A549 (cell line): ENCODE measurements at regions not wholly inside any gene's neighbourhood (a gene's known extent, or its start where the extent isn't known, plus 50 kb on each side); places are given as distances from the start of the nearest gene placed in this dataset.
"Not testable (repeated sequence)": the region's sequence is repeated elsewhere in the genome, so short reads cannot be mapped to it uniquely, and the experiment has no call there.

Experiments used
- ATAC-seq, 2 experiments: fragments of 200-7000 bp in 1 of 2; fragments of >200 bp in 1 of 2; cut with Nextera tagmentation in 1 of 2; cut with Tn5 transposase in 1 of 2; 3 replicates each; pipeline versions ENCODE4 v1.8.0 to v1.9.1; 2018 to 2020; ENCODE audit warnings: mild to moderate bottlenecking in 1 of 2, moderate library complexity in 1 of 2
- CTCF ChIA-PET: fragments of 300-600 bp; sonication (Branson Sonifier 250); formaldehyde crosslinking; extraction: SDS; loops from one replicate; lab custom pipeline; 2021; ENCODE audit warnings: antibody characterized with exemption, inconsistent platforms; lab: Yijun Ruan, JAX
- POLR2A ChIA-PET: fragments of 350-600 bp; formaldehyde crosslinking; extraction: SDS; loops from one replicate; lab custom pipeline; 2021; ENCODE audit warnings: antibody characterized with exemption, inconsistent platforms; lab: Yijun Ruan, JAX
- DNase-seq, 2 experiments: peaks; one replicate each; pipeline versions ENCODE4 v3.0.0 to v3.0.0-alpha.2; 2011 to 2016; ENCODE audit warnings: low read depth in 1 of 2, low spot score in 1 of 2
- FAIRE-seq: peaks from 2 replicates; lab custom pipeline; 2011; peaks lifted over from hg19 to GRCh38; lab: Jason Lieb, UNC
- H3K27ac ChIP-seq, 2 experiments: fragments of >200 bp; sonication (Bioruptor Twin); formaldehyde crosslinking; 3 replicates each; pipeline ENCODE4 v1.5.1; 2016 to 2017
- H3K4me1 ChIP-seq: fragments of >200 bp; sonication (Bioruptor Twin); formaldehyde crosslinking; 3 replicates; pipeline ENCODE4 v1.6.1; 2016
- H3K4me2 ChIP-seq: fragments of >200 bp; sonication (Bioruptor Twin); formaldehyde crosslinking; 3 replicates; pipeline ENCODE4 v1.6.1; 2016
- H3K4me3 ChIP-seq: fragments of >200 bp; sonication (Bioruptor Twin); formaldehyde crosslinking; 3 replicates; pipeline ENCODE4 v1.5.1; 2016
- H3K9me3 ChIP-seq: fragments of >200 bp; sonication (Bioruptor Twin); formaldehyde crosslinking; 3 replicates; pipeline ENCODE4 v1.6.1; 2016
- CBX8 ChIP-seq: fragments of 200-600 bp; sonication (generic); IDR thresholded peaks from 2 replicates; pipeline ENCODE4 v1.6.1; 2016
- CEBPB ChIP-seq, 2 experiments: fragments of >200 bp in 1 of 2; sonication (Bioruptor Twin) in 1 of 2; formaldehyde crosslinking in 1 of 2; IDR thresholded peaks; 2 replicates each; pipeline ENCODE4 v1.6.1; 2012 to 2016
- EHF ChIP-seq: fragments of 250-450 bp; sonication (Bioruptor Pico); IDR thresholded peaks from 2 replicates; pipeline ENCODE4 v1.5.0; 2020; ENCODE audit warnings: mild to moderate bottlenecking
- EHMT2 ChIP-seq: fragments of 200-600 bp; sonication (generic); IDR thresholded peaks from 2 replicates; pipeline ENCODE4 v1.6.1; 2016; ENCODE audit warnings: antibody characterized with exemption, low read depth, mild to moderate bottlenecking, moderate library complexity
- EP300 ChIP-seq, 2 experiments: fragments of >200 bp; sonication (Bioruptor Twin); formaldehyde crosslinking; IDR thresholded peaks; 2 replicates in 1 of 2; 3 replicates in 1 of 2; pipeline ENCODE4 v1.6.1; 2016 to 2017
- ESRRA ChIP-seq: fragments of 150-350 bp; IDR thresholded peaks from 2 replicates; pipeline ENCODE4 v1.6.1; 2014; ENCODE audit warnings: mild to moderate bottlenecking, low read length, borderline replicate concordance
- FOSL2 ChIP-seq, 2 experiments: fragments of 450-650 bp in 1 of 2; fragments of >200 bp in 1 of 2; sonication (Bioruptor Twin) in 1 of 2; formaldehyde crosslinking; IDR thresholded peaks; 2 replicates each; pipeline versions ENCODE4 v1.5.0 to v1.6.1; 2016 to 2020; ENCODE audit warnings: mild to moderate bottlenecking in 1 of 2, moderate library complexity in 1 of 2
- HOXA7 ChIP-seq: fragments of 250-450 bp; sonication (Bioruptor Pico); IDR thresholded peaks from 2 replicates; pipeline ENCODE4 v1.5.0; 2020; ENCODE audit warnings: mild to moderate bottlenecking, moderate library complexity
- HOXB5 ChIP-seq: fragments of 250-450 bp; sonication (Bioruptor Pico); IDR thresholded peaks from 2 replicates; pipeline ENCODE4 v1.5.0; 2020; ENCODE audit warnings: mild to moderate bottlenecking, moderate library complexity
- KDM1A ChIP-seq: fragments of 200-600 bp; sonication (generic); IDR thresholded peaks from 2 replicates; pipeline ENCODE4 v1.6.1; 2016; ENCODE audit warnings: low read depth, mild to moderate bottlenecking
- NFE2L2 ChIP-seq: fragments of 150-350 bp; conservative IDR thresholded peaks from 2 replicates; pipeline ENCODE4 v1.6.1; 2014; ENCODE audit warnings: low read length
- RFX5 ChIP-seq: fragments of 450-650 bp; IDR thresholded peaks from 2 replicates; pipeline ENCODE4 v1.7.1; 2014; ENCODE audit warnings: antibody characterized with exemption, mild to moderate bottlenecking, moderate library complexity
- TFCP2L1 ChIP-seq: fragments of 250-450 bp; sonication (Bioruptor Pico); IDR thresholded peaks from 2 replicates; pipeline ENCODE4 v1.5.0; 2021; ENCODE audit warnings: mild to moderate bottlenecking
- ZC3H11A ChIP-seq: fragments of 450-650 bp; IDR thresholded peaks from 2 replicates; pipeline ENCODE4 v1.6.1; 2014; ENCODE audit warnings: antibody characterized with exemption, mild to moderate bottlenecking
- WGBS: methylation state at CpG from one replicate; pipeline ENCODE4 v1.1.6; 2017; ENCODE audit errors: missing lambda C conversion rate; 5-methylcytosine and 5-hydroxymethylcytosine counted together
- TF ChIP-seq, protein P1 (sequence below): IDR thresholded peaks from 2 replicates; pipeline ENCODE4 v1.6.1; 2012; ENCODE audit warnings: low read depth, borderline replicate concordance
- TF ChIP-seq, protein P2 (sequence below): IDR thresholded peaks from 2 replicates; pipeline ENCODE4 v1.6.1; 2012

DNA sequence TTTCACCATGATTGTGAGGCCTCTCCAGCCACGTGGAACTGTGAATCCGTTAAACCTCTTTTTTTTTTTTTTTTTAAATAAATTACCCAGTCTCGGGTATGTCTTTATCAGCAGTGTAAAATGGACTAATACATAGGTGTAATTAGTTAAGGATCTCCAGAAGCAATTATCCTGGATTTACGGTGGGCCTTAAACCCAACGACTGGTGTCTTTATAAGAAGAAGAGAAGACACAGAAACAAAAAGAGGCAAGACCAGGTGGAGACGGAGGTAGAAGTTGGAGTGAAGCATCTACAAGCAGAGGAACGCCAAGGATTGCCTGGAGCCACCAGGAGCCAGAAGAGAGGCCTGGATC is 114.6 kb upstream of the MAP1LC3B2 start:
- no peak overlapping the region for H3K4me3 ChIP-seq
- ATAC-seq: no peak
- ChIA-PET CTCF (interaction anchor here (0.7 to 0.9 kb wide), 2 partner anchors 23 to 166 kb away, joined by 3 read pairs; no protein-coding TSS in a partner anchor), POLR2A (no interaction called here)
- TF ChIP-seq HOXB5 (CRISPR knock-in tag) (no peak), FOSL2 (IDR thresholded peaks at IDR 0.05) (no peak), FOSL2 (CRISPR knock-in tag; IDR thresholded peaks at IDR 0.05) (no peak), HOXA7 (CRISPR knock-in tag) (no peak), EP300 (IDR thresholded peaks at IDR 0.05) (no peak), EHF (CRISPR knock-in tag) (no peak), CEBPB (IDR thresholded peaks at IDR 0.05) (no peak), RFX5 (no peak), KDM1A (no peak), ESRRA (no peak), TFCP2L1 (CRISPR knock-in tag) (no peak), ZC3H11A (no peak)
- TF ChIP-seq, protein P1, sequence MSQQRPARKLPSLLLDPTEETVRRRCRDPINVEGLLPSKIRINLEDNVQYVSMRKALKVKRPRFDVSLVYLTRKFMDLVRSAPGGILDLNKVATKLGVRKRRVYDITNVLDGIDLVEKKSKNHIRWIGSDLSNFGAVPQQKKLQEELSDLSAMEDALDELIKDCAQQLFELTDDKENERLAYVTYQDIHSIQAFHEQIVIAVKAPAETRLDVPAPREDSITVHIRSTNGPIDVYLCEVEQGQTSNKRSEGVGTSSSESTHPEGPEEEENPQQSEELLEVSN: no peak
- DNase-seq: no peak
- H3K9me3 ChIP-seq: no peaks in the 10 kb centered on the region
- H3K27ac ChIP-seq: peak overlapping the region in 1 of 2 experiments; percentile 44; a peak in 1 of 6 replicates
- H3K4me1 ChIP-seq: 0 out of 3 replicates have a peak, but pooled peaks cover 3% of the 10 kb centered on the region
- WGBS: 92% methylated on average over 7 of the region's 7 CpGs
- H3K4me2 ChIP-seq: no peak overlapping the region
- no peak for FAIRE-seq

DNA sequence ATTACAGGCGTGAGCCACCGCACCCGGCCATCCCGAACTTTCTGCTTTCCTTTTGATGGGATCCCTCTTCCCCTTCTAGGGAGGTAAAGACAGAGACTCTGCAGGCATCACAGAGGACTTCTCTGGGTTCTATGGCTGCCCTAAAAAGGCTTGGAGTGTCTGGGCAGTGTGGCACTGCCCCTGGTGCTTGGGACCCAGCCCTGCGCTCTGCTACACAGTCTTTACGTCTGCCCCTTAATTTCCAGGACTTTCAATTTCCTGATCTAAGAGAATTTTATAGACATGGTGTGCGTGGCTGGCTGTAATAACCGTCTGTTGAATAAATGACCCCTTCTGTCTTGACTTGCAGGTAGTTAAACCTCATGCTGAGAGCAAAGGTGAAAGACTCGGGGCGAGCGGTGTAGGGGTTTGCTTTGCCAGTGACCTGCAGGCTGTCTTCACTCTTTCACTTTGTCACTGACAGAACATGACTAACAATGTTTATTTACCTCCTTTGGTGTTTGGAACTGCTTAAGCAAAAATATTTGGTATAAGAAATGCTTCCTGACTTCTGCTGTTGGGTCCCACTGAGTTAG is 110.9 kb upstream of the MAP1LC3B2 start:
- CTCF ChIA-PET: no interaction called here
- no peak for FAIRE-seq
- no peak for DNase-seq
- H3K27ac ChIP-seq: peak overlapping the region in 1 of 2 experiments; percentile 5; a peak in 1 of 6 replicates
- H3K4me2 ChIP-seq: no peak overlapping the region
- ATAC-seq: peak; percentile 61 to 75; a peak in 3 of 6 replicates
- no peak for TF ChIP-seq KDM1A
- TF ChIP-seq CBX8: no peak
- TF ChIP-seq, protein P2, sequence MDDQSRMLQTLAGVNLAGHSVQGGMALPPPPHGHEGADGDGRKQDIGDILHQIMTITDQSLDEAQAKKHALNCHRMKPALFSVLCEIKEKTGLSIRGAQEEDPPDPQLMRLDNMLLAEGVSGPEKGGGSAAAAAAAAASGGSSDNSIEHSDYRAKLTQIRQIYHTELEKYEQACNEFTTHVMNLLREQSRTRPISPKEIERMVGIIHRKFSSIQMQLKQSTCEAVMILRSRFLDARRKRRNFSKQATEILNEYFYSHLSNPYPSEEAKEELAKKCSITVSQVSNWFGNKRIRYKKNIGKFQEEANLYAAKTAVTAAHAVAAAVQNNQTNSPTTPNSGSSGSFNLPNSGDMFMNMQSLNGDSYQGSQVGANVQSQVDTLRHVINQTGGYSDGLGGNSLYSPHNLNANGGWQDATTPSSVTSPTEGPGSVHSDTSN: no peak
- TF ChIP-seq NFE2L2: no peak
- WGBS: 86% methylated on average over 11 of the region's 11 CpGs
- H3K4me3 ChIP-seq: no peak overlapping the region
- POLR2A ChIA-PET: interaction anchor here (1.0 kb wide), 1 partner anchor 12 kb away, joined by 3 read pairs; no protein-coding TSS in a partner anchor
- H3K4me1 ChIP-seq: no peaks in the 10 kb centered on the region
- H3K9me3 ChIP-seq: no peaks in the 10 kb centered on the region

DNA sequence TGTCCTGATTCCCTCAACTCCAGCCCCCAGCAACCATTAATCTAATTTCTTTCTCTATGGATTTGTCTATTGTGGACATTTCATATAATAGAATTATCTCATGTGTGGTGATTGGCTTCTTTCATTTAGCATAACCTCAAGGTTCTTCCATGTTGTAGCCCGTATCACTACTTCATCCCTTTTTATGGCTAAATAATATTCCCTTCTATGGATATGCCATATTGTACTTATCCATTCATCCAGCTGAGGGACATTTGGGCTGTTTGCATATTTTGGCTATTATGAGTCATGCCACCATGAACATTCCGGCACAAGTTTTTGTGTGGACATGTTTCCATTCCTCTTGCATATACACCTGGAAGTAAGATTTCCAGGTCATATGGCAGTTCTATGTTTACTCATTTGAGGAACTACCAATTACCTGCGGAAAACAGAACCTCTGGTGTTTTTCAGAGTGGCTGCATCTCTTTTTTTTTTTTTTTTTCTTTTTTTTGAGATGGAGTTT is 108.7 kb upstream of the MAP1LC3B2 start:
- no peak for ATAC-seq
- Histone ChIP-seq H3K9me3 (no peaks in the 10 kb centered on the region), H3K4me1 (peaks cover 13% of the 10 kb centered on the region), H3K4me3 (no peak overlapping the region)
- FAIRE-seq: no peak
- no peak for DNase-seq
- POLR2A ChIA-PET: no interaction called here
- no peak for TF ChIP-seq FOSL2 (IDR thresholded peaks at IDR 0.05)
- peak; percentile 25; the same call in 1 of the 2 replicates for TF ChIP-seq FOSL2 (CRISPR knock-in tag; IDR thresholded peaks at IDR 0.05)
- no peak for TF ChIP-seq EHMT2
- TF ChIP-seq, all 56 proteins: peak for 1
- CTCF ChIA-PET: no interaction called here
- Histone ChIP-seq H3K27ac (no peak overlapping the region), H3K4me2 (no peak overlapping the region)
- WGBS: 94% methylated on average over 3 of the region's 3 CpGs

DNA sequence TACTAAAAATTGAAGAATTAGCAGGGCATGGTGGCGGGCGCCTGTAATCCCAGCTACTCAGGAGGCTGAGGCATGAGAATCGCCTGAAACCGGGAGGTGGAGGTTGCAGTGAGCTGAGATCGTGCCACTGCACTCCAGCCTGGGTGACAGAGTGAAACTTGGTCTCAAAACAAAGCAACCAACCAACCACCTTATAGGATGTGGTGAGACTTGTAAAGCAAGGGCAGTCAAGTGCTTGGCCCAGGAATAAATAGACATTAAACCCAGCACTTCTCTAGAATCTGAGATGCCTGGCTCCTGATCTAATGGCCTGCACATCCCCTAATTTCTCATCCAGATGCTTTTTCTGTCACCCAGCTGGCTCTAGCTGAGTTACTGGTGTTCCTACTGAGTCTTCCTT is 106.2 kb upstream of the MAP1LC3B2 start:
- ATAC-seq, H3K9me3 ChIP-seq, H3K4me2 ChIP-seq, DNase-seq, FAIRE-seq, H3K4me3 ChIP-seq, POLR2A ChIA-PET: not testable (repeated sequence)
- Histone ChIP-seq H3K4me1 (peaks cover 30% of the 10 kb centered on the region), H3K27ac (peak overlapping the region in 1 of 2 experiments; percentile 80; a peak in 2 of 6 replicates)
- 97% methylated on average over 5 of the region's 5 CpGs for WGBS
- CTCF ChIA-PET: interaction anchor here (1.0 kb wide), 1 partner anchor 67 kb away, joined by 3 read pairs; no protein-coding TSS in a partner anchor
